K562 (cell line): ENCODE measurements at regions not wholly inside any gene's neighbourhood (a gene's known extent, or its start where the extent isn't known, plus 50 kb on each side); places are given as distances from the start of the nearest gene placed in this dataset.

ENCODE experiments used
- ATAC-seq: fragments of 200-7000 bp; cut with Tn5 transposase; 3 replicates; pipeline ENCODE4 v1.9.1; 2020; ENCODE audit warnings: moderate library complexity
- BruUV-seq: library from RNA; stranded (reverse); fragments of 400-500 nt; replicated peaks from 2 replicates; lab custom pipeline; 2021; lab: Mats Ljungman, UMichigan
- CTCF ChIA-PET: fragments of 300-600 bp; formaldehyde crosslinking; extraction: SDS; loops from one replicate; lab custom pipeline; 2021; ENCODE audit warnings: low intra/inter-chr PET ratio; lab: Yijun Ruan, JAX
- POLR2A ChIA-PET: fragments of 300-600, 350-650 bp; sonication (Branson Sonifier 250); formaldehyde crosslinking; extraction: SDS; loops from one replicate; lab custom pipeline; 2021; ENCODE audit warnings: antibody characterized with exemption, inconsistent platforms; lab: Yijun Ruan, JAX
- DNase-seq, 4 experiments: peaks; one replicate each; pipeline versions ENCODE4 v3.0.0 to v3.0.0-alpha.2; 2011 to 2018; ENCODE audit warnings: low spot score in 3 of 4, mixed read lengths in 3 of 4; ENCODE audit errors: extremely low read depth in 1 of 4
- FAIRE-seq: peaks from 2 replicates; lab custom pipeline; 2011; peaks lifted over from hg19 to GRCh38; lab: Jason Lieb, UNC
- H2AFZ ChIP-seq: 2 replicates; pipeline ENCODE4 v1.6.0; 2011; ENCODE audit warnings: low read depth, low read length, control low read depth, inconsistent platforms
- H3K27ac ChIP-seq: fragments of 200-600 bp; 3 replicates; pipeline ENCODE4 v1.8.0; 2011; ENCODE audit warnings: low read depth, mild to moderate bottlenecking, control low read depth, inconsistent platforms, low read length, moderate library complexity, mixed read lengths; ENCODE audit errors: extremely low read depth
- H3K27me3 ChIP-seq, 2 experiments: fragments of 300-600 bp in 1 of 2; 2 replicates in 1 of 2; 3 replicates in 1 of 2; pipeline versions ENCODE4 v1.6.0 to v1.8.0; 2011; ENCODE audit warnings: inconsistent platforms in 2 of 2, low read length in 2 of 2, mild to moderate bottlenecking in 1 of 2, mixed read lengths in 1 of 2, moderate library complexity in 1 of 2; ENCODE audit not compliant: control insufficient read depth in 2 of 2, insufficient read depth in 2 of 2
- H3K36me3 ChIP-seq: fragments of 300-600 bp; 3 replicates; pipeline ENCODE4 v1.8.0; 2011; ENCODE audit warnings: mild to moderate bottlenecking, low read length, inconsistent platforms; ENCODE audit not compliant: control insufficient read depth, insufficient read depth
- H3K4me1 ChIP-seq, 2 experiments: fragments of 200-600 bp in 1 of 2; replicated peaks in 1 of 2; 2 replicates in 1 of 2; 3 replicates in 1 of 2; pipeline versions ENCODE4 v1.5.1 to v1.8.0; 2011; ENCODE audit warnings: inconsistent platforms in 2 of 2, low read length in 2 of 2, mild to moderate bottlenecking in 1 of 2, mixed read lengths in 1 of 2, moderate library complexity in 1 of 2; ENCODE audit not compliant: control insufficient read depth in 2 of 2, insufficient read depth in 2 of 2
- H3K4me2 ChIP-seq: 2 replicates; pipeline ENCODE4 v1.6.1; 2011; ENCODE audit warnings: low read length, control low read depth, inconsistent platforms, mixed read lengths; ENCODE audit not compliant: insufficient read depth
- H3K4me3 ChIP-seq: fragments of 200-600 bp; sonication (generic), shearing (Covaris generic); 2 replicates; pipeline ENCODE4 v1.5.1; 2016; ENCODE audit warnings: control low read depth, inconsistent platforms
- H3K79me2 ChIP-seq: fragments of 200-600 bp; 3 replicates; pipeline ENCODE4 v1.8.0; 2011; ENCODE audit warnings: low read length, inconsistent platforms; ENCODE audit not compliant: control insufficient read depth, insufficient read depth
- H3K9ac ChIP-seq, 2 experiments: 2 replicates each; pipeline versions ENCODE4 v1.6.0 to v1.6.1; 2011; ENCODE audit warnings: low read depth in 2 of 2, low read length in 2 of 2, control low read depth in 1 of 2, inconsistent platforms in 1 of 2, mild to moderate bottlenecking in 1 of 2, mixed read lengths in 1 of 2; ENCODE audit not compliant: insufficient read depth in 1 of 2
- H3K9me1 ChIP-seq: one replicate; pipeline ENCODE4 v1.6.0; 2011; ENCODE audit warnings: inconsistent platforms, mild to moderate bottlenecking, low read length, moderate library complexity; ENCODE audit not compliant: control insufficient read depth, insufficient read depth
- H3K9me3 ChIP-seq: replicated peaks from 2 replicates; pipeline ENCODE4 v1.5.1; 2011; ENCODE audit warnings: low read depth, low read length, inconsistent platforms; ENCODE audit not compliant: control insufficient read depth, insufficient read depth
- H4K20me1 ChIP-seq: replicated peaks from 2 replicates; pipeline ENCODE4 v1.6.1; 2011; ENCODE audit warnings: low read length, inconsistent platforms, mixed read lengths; ENCODE audit not compliant: control insufficient read depth, insufficient read depth
- COPS2 ChIP-seq: fragments of 450-650 bp; conservative IDR thresholded peaks from 2 replicates; pipeline ENCODE4 v1.6.1; 2016; ENCODE audit warnings: mild to moderate bottlenecking, moderate library complexity
- SAFB ChIP-seq: fragments of 200-400 bp; formaldehyde crosslinking; IDR thresholded peaks from 2 replicates; pipeline ENCODE4 v1.6.1; 2017; ENCODE audit warnings: low read depth, low read length, borderline replicate concordance
- TAF15 ChIP-seq: fragments of 200-400 bp; formaldehyde crosslinking; IDR thresholded peaks from 2 replicates; pipeline ENCODE4 v1.6.1; 2017; ENCODE audit warnings: mild to moderate bottlenecking, low read depth, low read length, moderate library complexity
- ZNF282 ChIP-seq: sonication (generic); formaldehyde crosslinking; IDR thresholded peaks from 2 replicates; pipeline ENCODE4 v1.8.1; 2023; ENCODE audit warnings: missing genetic modification reagents
- WGBS: fragments of 100-300 bp; shearing (Covaris generic); methylation state at CpG from one replicate; pipeline ENCODE4 v1.1.6; 2016; ENCODE audit warnings: low coverage, mixed read lengths; ENCODE audit not compliant: insufficient coverage; ENCODE audit errors: missing lambda C conversion rate; 5-methylcytosine and 5-hydroxymethylcytosine counted together
- in situ Hi-C: fragments of 300-500 bp; cut with MboI; formaldehyde crosslinking; loops from 4 replicates; pipeline ENCODE4 v1.15.0; 2018; ENCODE audit warnings: inconsistent platforms, mixed read lengths
- intact Hi-C: fragments of 100-400 bp; cut with micrococcal nuclease; formaldehyde crosslinking; loops from 2 replicates; pipeline ENCODE4 v1.14.2; 2022
- TF ChIP-seq, protein P1 (sequence below): fragments of 250-450 bp; sonication (Bioruptor Pico); IDR thresholded peaks from 2 replicates; pipeline ENCODE4 v1.4.0; 2020; ENCODE audit warnings: mild to moderate bottlenecking
- TF ChIP-seq, protein P2 (sequence below): conservative IDR thresholded peaks from 2 replicates; pipeline ENCODE4 v1.6.1; 2011; ENCODE audit warnings: low read depth, mild to moderate bottlenecking, low read length; ENCODE audit not compliant: control insufficient read depth
- TF ChIP-seq, protein P3 (sequence below): fragments of 450-650 bp; IDR thresholded peaks from 2 replicates; pipeline ENCODE4 v1.6.1; 2016; ENCODE audit warnings: missing biosample characterization, missing genetic modification characterization
- TF ChIP-seq, protein P4 (sequence below): fragments of 450-650 bp; formaldehyde crosslinking; IDR thresholded peaks from 2 replicates; pipeline ENCODE4 v1.4.0; 2020; ENCODE audit warnings: mild to moderate bottlenecking, mixed read lengths
- TF ChIP-seq, protein P5 (sequence below): fragments of 250-450 bp; sonication (Bioruptor Pico); IDR thresholded peaks from 2 replicates; pipeline ENCODE4 v1.4.0; 2020; ENCODE audit warnings: mild to moderate bottlenecking, moderate library complexity
- TF ChIP-seq, protein P6 (sequence below): fragments of 450-650 bp; formaldehyde crosslinking; IDR thresholded peaks from 2 replicates; pipeline ENCODE4 v1.4.0; 2020; ENCODE audit warnings: mild to moderate bottlenecking, moderate library complexity

DNA sequence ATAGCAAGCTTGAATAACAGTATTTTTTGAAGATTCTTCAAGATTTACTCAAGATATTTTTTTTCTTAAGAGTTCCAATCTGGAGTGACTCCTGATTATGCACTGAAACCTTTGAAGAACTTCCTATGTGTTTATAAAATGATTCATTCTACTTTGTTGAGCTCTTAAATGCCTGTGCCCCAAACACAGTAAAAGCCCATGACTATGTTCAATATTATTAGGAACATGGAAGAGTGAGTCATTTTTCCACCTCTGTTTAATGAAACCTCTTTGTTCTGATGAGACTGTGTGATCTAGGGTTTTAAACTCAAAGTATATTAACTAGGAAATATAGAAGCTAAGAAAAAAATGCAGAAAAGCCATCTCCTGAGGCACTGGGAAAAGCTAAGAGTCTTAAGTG is 415.0 kb upstream of the FBXO33 start (continued):
- TF ChIP-seq, protein P1, sequence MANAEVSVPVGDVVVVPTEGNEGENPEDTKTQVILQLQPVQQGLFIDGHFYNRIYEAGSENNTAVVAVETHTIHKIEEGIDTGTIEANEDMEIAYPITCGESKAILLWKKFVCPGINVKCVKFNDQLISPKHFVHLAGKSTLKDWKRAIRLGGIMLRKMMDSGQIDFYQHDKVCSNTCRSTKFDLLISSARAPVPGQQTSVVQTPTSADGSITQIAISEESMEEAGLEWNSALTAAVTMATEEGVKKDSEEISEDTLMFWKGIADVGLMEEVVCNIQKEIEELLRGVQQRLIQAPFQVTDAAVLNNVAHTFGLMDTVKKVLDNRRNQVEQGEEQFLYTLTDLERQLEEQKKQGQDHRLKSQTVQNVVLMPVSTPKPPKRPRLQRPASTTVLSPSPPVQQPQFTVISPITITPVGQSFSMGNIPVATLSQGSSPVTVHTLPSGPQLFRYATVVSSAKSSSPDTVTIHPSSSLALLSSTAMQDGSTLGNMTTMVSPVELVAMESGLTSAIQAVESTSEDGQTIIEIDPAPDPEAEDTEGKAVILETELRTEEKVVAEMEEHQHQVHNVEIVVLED (CRISPR knock-in tag), result no peak
- TF ChIP-seq ZNF282, result no peak

DNA sequence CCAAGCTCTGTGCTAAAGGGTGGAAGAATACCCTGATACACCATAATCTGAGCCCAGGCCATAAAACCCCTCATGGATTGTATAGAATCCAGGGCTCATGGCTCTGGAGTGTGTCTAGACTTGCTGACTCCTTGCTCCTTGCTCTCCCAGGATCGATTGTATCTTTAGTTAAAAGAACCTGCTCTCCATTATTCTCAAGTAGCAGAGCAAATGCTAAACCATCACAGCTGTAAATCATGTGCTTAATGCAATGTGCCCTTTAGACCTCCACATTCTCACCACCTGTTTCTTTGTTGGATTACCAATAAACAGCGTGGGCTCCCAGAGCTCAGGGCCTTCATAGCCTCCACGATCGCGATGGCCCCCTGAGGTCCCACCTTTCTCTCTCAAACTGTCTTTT is 411.6 kb upstream of the FBXO33 start:
- Histone ChIP-seq H3K79me2 (no peaks in the 10 kb centered on the region), H3K9ac (no peak overlapping the region), H3K9me1 (no peaks in the 10 kb centered on the region), H4K20me1 (no peaks in the 10 kb centered on the region), H3K36me3 (no peaks in the 10 kb centered on the region), H3K4me2 (no peak overlapping the region), H3K27me3 (no peaks in the 10 kb centered on the region), H2AFZ (no peak overlapping the region), H3K27ac (no peak overlapping the region), H3K4me3 (no peak overlapping the region), H3K4me1 (no peaks in the 10 kb centered on the region), H3K9me3 (no peaks in the 10 kb centered on the region)
- FAIRE-seq (no peak), DNase-seq (no peak), ATAC-seq (no peak)
- BruUV-seq, result no TSS peak
- in situ Hi-C loops, result no loop called here
- 0% methylated on average over 4 of the region's 5 CpGs for WGBS
- ChIA-PET CTCF (no interaction called here), POLR2A (no interaction called here)
- intact Hi-C loops, result no loop called here
- TF ChIP-seq, protein P2, sequence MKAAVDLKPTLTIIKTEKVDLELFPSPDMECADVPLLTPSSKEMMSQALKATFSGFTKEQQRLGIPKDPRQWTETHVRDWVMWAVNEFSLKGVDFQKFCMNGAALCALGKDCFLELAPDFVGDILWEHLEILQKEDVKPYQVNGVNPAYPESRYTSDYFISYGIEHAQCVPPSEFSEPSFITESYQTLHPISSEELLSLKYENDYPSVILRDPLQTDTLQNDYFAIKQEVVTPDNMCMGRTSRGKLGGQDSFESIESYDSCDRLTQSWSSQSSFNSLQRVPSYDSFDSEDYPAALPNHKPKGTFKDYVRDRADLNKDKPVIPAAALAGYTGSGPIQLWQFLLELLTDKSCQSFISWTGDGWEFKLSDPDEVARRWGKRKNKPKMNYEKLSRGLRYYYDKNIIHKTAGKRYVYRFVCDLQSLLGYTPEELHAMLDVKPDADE, result no peak
- TF ChIP-seq SAFB (no peak), TAF15 (no peak), COPS2 (no peak)
- TF ChIP-seq, protein P3, sequence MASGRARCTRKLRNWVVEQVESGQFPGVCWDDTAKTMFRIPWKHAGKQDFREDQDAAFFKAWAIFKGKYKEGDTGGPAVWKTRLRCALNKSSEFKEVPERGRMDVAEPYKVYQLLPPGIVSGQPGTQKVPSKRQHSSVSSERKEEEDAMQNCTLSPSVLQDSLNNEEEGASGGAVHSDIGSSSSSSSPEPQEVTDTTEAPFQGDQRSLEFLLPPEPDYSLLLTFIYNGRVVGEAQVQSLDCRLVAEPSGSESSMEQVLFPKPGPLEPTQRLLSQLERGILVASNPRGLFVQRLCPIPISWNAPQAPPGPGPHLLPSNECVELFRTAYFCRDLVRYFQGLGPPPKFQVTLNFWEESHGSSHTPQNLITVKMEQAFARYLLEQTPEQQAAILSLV (tag), result no peak
- TF ChIP-seq, protein P4, sequence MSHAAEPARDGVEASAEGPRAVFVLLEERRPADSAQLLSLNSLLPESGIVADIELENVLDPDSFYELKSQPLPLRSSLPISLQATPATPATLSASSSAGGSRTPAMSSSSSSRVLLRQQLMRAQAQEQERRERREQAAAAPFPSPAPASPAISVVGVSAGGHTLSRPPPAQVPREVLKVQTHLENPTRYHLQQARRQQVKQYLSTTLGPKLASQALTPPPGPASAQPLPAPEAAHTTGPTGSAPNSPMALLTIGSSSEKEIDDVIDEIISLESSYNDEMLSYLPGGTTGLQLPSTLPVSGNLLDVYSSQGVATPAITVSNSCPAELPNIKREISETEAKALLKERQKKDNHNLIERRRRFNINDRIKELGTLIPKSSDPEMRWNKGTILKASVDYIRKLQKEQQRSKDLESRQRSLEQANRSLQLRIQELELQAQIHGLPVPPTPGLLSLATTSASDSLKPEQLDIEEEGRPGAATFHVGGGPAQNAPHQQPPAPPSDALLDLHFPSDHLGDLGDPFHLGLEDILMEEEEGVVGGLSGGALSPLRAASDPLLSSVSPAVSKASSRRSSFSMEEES (CRISPR knock-in tag), result no peak
- TF ChIP-seq, protein P5, sequence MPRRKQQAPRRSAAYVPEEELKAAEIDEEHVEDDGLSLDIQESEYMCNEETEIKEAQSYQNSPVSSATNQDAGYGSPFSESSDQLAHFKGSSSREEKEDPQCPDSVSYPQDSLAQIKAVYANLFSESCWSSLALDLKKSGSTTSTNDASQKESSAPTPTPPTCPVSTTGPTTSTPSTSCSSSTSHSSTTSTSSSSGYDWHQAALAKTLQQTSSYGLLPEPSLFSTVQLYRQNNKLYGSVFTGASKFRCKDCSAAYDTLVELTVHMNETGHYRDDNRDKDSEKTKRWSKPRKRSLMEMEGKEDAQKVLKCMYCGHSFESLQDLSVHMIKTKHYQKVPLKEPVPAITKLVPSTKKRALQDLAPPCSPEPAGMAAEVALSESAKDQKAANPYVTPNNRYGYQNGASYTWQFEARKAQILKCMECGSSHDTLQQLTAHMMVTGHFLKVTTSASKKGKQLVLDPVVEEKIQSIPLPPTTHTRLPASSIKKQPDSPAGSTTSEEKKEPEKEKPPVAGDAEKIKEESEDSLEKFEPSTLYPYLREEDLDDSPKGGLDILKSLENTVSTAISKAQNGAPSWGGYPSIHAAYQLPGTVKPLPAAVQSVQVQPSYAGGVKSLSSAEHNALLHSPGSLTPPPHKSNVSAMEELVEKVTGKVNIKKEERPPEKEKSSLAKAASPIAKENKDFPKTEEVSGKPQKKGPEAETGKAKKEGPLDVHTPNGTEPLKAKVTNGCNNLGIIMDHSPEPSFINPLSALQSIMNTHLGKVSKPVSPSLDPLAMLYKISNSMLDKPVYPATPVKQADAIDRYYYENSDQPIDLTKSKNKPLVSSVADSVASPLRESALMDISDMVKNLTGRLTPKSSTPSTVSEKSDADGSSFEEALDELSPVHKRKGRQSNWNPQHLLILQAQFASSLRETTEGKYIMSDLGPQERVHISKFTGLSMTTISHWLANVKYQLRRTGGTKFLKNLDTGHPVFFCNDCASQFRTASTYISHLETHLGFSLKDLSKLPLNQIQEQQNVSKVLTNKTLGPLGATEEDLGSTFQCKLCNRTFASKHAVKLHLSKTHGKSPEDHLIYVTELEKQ (CRISPR knock-in tag), result no peak
- TF ChIP-seq, protein P6, sequence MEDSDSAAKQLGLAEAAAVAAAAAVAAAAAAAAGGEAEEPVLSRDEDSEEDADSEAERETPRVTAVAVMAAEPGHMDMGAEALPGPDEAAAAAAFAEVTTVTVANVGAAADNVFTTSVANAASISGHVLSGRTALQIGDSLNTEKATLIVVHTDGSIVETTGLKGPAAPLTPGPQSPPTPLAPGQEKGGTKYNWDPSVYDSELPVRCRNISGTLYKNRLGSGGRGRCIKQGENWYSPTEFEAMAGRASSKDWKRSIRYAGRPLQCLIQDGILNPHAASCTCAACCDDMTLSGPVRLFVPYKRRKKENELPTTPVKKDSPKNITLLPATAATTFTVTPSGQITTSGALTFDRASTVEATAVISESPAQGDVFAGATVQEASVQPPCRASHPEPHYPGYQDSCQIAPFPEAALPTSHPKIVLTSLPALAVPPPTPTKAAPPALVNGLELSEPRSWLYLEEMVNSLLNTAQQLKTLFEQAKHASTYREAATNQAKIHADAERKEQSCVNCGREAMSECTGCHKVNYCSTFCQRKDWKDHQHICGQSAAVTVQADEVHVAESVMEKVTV (CRISPR knock-in tag), result no peak
